ENCODE measurements at regions not wholly inside any gene's neighbourhood (a gene's known extent, or its start where the extent isn't known, plus 50 kb on each side); places are given as distances from the start of the nearest gene placed in this dataset.

DNA sequence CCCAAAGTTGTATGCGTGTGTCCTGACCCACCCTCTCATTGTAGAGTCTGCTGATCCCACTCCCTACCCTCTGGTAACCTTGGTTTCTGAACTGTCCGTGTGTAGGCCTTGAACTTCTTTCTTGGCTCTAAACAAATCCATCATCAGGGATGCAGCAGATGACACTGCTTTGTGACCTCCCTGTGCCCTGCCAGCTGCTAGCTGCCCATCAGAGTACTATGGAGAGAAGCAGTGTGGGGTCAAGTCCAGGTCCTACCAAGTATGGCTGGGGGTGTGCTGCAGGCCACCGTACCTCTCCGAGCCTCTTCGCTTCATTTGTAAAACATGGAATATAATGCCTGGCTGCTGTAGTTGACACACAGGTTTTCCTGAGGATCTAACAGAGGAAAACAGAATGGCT, 183.5 kb upstream of the RBPJ start (continued):
- TF ChIP-seq, protein P1, sequence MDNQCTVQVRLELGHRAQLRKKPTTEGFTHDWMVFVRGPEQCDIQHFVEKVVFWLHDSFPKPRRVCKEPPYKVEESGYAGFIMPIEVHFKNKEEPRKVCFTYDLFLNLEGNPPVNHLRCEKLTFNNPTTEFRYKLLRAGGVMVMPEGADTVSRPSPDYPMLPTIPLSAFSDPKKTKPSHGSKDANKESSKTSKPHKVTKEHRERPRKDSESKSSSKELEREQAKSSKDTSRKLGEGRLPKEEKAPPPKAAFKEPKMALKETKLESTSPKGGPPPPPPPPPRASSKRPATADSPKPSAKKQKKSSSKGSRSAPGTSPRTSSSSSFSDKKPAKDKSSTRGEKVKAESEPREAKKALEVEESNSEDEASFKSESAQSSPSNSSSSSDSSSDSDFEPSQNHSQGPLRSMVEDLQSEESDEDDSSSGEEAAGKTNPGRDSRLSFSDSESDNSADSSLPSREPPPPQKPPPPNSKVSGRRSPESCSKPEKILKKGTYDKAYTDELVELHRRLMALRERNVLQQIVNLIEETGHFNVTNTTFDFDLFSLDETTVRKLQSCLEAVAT (IDR thresholded peaks at IDR 0.05) = no peak
- TF ChIP-seq RUNX3 (IDR thresholded peaks at IDR 0.05; ENCODE audit: low read length) = no peak
- TF ChIP-seq, protein P2, sequence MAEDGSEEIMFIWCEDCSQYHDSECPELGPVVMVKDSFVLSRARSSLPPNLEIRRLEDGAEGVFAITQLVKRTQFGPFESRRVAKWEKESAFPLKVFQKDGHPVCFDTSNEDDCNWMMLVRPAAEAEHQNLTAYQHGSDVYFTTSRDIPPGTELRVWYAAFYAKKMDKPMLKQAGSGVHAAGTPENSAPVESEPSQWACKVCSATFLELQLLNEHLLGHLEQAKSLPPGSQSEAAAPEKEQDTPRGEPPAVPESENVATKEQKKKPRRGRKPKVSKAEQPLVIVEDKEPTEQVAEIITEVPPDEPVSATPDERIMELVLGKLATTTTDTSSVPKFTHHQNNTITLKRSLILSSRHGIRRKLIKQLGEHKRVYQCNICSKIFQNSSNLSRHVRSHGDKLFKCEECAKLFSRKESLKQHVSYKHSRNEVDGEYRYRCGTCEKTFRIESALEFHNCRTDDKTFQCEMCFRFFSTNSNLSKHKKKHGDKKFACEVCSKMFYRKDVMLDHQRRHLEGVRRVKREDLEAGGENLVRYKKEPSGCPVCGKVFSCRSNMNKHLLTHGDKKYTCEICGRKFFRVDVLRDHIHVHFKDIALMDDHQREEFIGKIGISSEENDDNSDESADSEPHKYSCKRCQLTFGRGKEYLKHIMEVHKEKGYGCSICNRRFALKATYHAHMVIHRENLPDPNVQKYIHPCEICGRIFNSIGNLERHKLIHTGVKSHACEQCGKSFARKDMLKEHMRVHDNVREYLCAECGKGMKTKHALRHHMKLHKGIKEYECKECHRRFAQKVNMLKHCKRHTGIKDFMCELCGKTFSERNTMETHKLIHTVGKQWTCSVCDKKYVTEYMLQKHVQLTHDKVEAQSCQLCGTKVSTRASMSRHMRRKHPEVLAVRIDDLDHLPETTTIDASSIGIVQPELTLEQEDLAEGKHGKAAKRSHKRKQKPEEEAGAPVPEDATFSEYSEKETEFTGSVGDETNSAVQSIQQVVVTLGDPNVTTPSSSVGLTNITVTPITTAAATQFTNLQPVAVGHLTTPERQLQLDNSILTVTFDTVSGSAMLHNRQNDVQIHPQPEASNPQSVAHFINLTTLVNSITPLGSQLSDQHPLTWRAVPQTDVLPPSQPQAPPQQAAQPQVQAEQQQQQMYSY (CRISPR knock-in tag; IDR thresholded peaks at IDR 0.05) = no peak

DNA sequence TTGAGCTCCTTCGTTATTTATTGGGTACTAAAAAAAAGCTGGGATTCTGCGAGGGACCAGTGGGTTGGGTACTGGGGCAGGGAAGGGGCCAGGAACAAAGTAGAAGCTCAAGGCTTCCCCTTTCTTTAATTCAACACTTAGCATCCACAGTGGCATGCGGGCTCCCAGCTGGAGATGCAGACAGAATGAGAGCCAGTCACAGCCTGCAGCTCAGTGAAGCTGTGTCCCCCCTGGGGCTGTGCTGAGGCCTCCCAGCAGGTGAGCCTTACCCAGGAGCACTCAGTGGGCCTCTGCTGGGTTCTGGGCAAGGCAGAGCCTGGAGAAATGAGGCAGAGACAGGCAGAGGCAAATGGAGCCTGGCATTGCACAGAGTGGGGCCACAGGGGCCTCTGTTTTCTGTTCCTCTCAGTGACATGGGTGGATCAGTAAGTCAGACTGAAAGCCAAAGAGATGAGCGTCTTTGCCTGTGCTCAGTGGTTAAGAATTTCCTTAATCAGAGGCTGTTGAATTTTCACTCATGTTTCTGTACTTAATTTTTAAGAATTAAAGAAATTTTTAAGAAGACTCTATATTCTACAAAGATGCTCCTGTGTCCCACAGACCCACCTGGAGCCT, 181.4 kb upstream of the RBPJ start:
- TF ChIP-seq, protein P2 (CRISPR knock-in tag; IDR thresholded peaks at IDR 0.05) = no peak
- TF ChIP-seq SPI1 (IDR thresholded peaks at IDR 0.05; ENCODE audit: borderline replicate concordance, insufficient read depth, low read depth, low read length) = 0 out of 2 replicates have a peak, but pooled peaks have one; percentile 24
- intact Hi-C loops (cut with micrococcal nuclease; ENCODE audit: unreplicated experiment) = no loop called here
- CTCF ChIA-PET = interaction anchor here (0.7 kb wide), 1 partner anchor 9 kb away, joined by 3 read pairs; no protein-coding TSS in a partner anchor

More for the DNA sequence above, 181.4 kb upstream of the RBPJ start:
- no peak for DNase-seq (ENCODE audit: low read depth, low spot score)
- H3K4me1 ChIP-seq (ENCODE audit: control insufficient read depth, insufficient read depth, low read length) = peaks cover 14% of the 10 kb centered on the region
- no peak overlapping the region; the same call in 1 of the 2 replicates for H2AFZ ChIP-seq (ENCODE audit: control insufficient read depth, low read depth, low read length)
- peak overlapping the region; percentile 33; the same call in 1 of the 2 replicates for H3K9ac ChIP-seq (ENCODE audit: control insufficient read depth, insufficient read depth, low read length)
- H3K36me3 ChIP-seq (ENCODE audit: control insufficient read depth in 2 of 2, insufficient read depth in 2 of 2, low read length in 1 of 2) = no peaks in the 10 kb centered on the region
- FAIRE-seq = no peak
- ChIA-PET POLR2A (interaction anchor here (0.6 to 0.9 kb wide), 2 partner anchors 65 to 182 kb away, joined by 3 read pairs; no protein-coding TSS in a partner anchor), SMC1A (ENCODE audit: uncharacterized antibody, unreplicated experiment) (interaction anchor here (1.0 kb wide), 1 partner anchor 49 kb away, joined by 3 read pairs; no protein-coding TSS in a partner anchor), RAD21 (ENCODE audit: unreplicated experiment) (no interaction called here)
- H3K27ac ChIP-seq (ENCODE audit: control insufficient read depth, insufficient read depth) = no peak overlapping the region
- peak; percentile 54 for ATAC-seq
- in situ Hi-C loops (cut with MboI) = no loop called here
- H3K27me3 ChIP-seq (replicated peaks in 1 of 2; ENCODE audit: control insufficient read depth in 2 of 2, insufficient read depth in 2 of 2, low read length in 1 of 2) = no peaks in the 10 kb centered on the region
- no peaks in the 10 kb centered on the region for H3K79me2 ChIP-seq (ENCODE audit: control insufficient read depth, insufficient read depth, low read length)
- H3K4me3 ChIP-seq = no peak overlapping the region
- no peaks in the 10 kb centered on the region for H4K20me1 ChIP-seq (ENCODE audit: control insufficient read depth, insufficient read depth)
- 0 out of 2 replicates have a peak overlapping the region, but pooled peaks have one; percentile 13 for H3K4me2 ChIP-seq (ENCODE audit: control insufficient read depth, insufficient read depth)
- no peaks in the 10 kb centered on the region; the same call in 2 of the 3 replicates for H3K9me3 ChIP-seq (replicated peaks; ENCODE audit: control insufficient read depth, insufficient read depth, low read length)
- no TSS peak for BruUV-seq (replicated peaks)
- 39% methylated on average over 4 of the region's 4 CpGs for WGBS (ENCODE audit: insufficient coverage, insufficient replicate concordance, low lambda C conversion rate, missing lambda C conversion rate)
